HT1080 (cell line): ENCODE measurements at regions not wholly inside any gene's neighbourhood (a gene's known extent, or its start where the extent isn't known, plus 50 kb on each side); places are given as distances from the start of the nearest gene placed in this dataset.

Experiments used
- DNase-seq: peaks from one replicate; pipeline ENCODE4 v3.0.0-alpha.2; 2015; ENCODE audit warnings: low read depth

DNA sequence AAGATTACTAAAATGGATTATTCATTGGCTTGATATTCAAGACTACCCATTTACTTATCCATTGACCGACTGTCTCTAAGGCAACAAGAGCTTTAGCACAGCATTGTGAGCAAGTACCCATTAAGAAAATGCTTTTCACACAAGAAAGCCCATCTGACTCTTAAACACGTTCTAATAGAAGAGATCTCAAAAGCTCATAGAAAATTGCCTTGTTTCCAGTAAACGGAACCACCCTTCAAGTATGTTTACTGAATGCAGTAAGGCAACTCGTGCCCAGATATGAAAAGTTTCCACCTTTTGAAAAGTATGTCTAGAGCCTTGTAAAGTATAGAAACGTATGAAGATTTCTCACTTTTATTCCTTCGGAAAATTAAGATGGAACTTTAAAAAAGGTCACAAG, 655.3 kb upstream of the ALCAM start:
- no peak for DNase-seq

DNA sequence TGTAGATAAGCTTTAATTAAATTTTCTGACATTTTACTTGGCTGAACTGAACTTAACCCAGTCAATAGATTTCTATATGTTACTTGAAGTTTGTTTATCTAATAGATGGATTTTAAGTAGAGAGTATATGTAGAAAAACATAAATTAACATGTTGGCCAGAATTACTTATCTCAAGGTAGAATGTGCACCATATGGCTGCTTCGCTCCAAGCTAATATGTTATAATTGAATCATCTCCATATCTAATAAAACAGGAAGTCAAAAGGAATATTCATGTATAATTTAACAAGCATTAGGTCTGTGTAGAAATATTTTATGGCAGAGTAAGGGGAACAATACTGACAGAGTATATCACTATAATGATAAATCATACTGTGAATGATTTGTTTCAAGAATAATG, 650.7 kb upstream of the ALCAM start:
- no peak for DNase-seq

DNA sequence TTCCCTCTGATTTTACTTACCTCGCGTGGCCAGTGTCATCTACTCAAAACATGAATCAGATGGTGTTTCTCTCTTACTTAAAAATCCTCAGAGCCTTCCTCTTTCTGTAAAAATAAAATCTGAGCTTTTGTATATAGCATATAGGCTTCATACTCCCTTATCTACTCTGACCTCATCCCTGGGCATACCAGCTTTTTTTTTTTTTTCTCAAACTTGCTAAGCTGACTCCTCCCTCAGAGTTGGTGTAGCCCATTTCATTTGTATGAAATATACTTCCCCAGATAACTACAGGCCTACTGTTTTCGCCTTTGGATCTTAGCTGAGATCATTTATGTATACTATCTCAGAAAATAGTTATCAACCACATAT, 648.9 kb upstream of the ALCAM start:
- peak; percentile 26 for DNase-seq

DNA sequence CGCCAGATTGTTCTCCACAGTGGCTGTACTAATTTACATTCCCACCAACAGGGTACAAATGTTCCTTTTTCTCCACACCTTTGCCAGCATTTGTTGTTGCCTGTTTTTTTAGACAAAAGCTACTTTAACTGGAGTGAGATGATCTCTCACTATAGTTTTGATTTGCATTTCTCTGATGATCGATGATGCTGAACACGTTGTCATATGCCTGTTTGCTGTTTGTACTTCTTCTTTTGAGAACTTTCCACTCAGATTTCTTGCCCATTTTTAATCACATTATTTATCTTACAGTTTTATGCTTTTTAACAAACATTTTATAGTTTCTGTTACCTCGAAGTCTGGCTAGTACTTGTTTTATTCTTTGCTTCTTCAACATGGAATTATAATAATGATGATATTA, 643.7 kb upstream of the ALCAM start:
- DNase-seq = no peak

DNA sequence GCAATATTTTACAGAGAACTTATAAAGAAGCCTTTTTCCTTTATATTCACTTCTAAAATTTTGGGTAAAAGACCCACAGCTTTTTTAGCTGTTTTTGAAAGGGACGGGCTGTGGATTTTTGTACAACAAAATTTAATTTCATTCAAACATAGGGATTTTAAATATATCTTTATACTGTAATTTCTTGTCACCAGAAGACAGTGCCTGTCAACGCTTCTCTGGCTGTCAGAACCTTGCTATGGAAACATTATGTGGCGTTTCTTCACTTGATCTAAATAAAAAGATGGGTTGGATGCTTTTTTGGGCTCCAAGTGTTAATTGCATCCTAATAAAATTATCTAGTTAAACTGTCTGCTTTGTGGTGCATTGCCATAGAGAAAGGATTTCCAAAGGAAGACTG, 635.6 kb upstream of the ALCAM start:
- no peak for DNase-seq

DNA sequence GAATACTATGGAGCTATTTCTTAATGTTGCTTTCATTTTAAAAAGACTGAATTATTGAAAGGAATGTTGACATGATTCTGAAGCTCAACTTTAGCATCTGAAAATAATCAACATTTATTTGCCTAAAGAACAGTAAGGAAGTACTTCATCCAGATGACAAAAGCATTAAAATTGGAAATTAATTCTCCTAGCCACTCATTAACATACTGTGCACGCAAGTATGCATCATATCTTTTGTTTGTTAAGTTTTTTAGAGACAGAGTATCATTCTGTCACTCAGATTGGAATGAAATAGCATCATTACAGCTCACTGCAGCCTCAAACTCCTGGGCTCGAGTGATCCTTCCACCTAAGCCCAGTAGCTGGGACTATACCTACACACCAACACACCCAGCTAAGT, 632.1 kb upstream of the ALCAM start:
- DNase-seq = no peak

DNA sequence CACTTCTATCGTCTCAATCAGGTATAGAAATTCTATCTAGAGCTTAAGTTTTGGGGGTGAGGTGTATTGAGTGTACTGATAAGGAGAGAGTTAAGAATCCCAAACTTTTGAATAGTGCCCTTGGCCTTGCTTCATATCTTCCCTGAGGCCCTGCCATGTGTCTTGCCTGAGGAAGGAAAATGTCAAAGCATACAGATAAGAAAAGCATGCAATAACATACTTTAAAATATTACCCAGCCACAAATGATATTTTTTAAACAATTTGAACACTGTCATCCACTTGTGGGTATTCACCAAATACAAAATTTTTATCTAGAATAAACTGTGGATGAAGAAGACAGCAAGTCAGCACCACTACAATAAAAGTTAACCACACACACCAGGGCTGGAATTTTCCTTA, 631.0 kb upstream of the ALCAM start:
- no peak for DNase-seq

DNA sequence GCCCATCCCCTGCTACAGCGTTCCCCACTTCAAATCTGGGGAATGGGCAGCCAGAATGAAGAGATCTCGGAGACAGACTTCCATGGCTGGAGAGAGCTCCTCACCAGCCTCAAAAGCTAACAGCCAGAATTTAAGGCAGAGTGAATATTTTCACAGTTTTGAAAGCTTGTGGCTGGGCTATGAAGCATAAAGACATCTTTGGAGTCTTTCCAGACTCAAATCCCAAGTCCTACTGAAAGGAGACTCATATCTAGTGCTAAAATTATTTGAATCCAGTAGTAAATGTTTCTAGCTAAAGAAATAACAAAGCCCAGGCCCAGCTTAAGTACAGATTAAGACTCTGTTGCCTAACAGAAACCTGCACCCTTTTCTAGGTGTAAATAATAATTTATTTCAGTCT, 628.4 kb upstream of the ALCAM start:
- no peak for DNase-seq

DNA sequence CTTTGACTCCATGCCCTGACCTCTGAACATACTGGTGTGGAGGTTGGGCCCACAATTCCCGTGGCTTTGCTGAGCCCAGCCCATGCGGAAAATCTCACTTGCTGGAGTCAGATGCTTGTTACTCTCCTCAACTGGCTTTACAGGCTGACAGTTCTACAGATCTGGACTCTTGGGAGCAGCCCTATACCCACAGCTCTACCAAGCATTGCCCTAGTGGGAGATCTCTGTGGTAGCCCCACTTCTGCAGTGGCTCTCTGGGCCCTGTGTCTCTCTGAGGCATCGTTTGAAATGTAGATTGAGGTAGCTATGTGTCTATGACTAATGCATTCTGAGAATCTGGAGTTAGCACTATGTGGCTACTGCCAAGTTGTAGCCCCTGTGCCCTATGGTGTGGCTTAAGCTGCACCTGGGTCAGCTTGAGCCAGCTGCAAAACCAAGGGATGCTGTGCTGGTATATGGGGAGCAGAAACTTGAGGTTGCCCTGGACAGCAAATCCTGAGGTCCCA, 625.8 kb upstream of the ALCAM start:
- DNase-seq = no peak

DNA sequence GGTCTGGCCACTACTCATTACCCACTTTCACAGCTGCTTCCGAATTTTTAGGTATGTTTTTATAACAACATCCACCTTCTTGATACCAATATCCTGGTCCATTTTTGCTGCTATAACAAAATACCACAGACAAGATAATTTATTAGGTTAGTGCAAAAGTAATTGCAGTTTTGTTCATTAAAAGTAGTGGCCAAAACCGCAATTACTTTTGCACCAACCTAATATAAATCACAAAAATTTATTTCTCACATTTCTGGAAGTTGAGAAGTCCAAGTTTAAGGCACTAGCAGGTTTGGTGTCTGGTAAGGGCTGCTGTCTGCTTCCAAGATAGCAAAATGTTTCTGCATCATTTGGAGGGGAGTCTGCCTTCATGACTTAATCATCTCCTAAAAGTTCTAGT, 624.7 kb upstream of the ALCAM start:
- DNase-seq = no peak

DNA sequence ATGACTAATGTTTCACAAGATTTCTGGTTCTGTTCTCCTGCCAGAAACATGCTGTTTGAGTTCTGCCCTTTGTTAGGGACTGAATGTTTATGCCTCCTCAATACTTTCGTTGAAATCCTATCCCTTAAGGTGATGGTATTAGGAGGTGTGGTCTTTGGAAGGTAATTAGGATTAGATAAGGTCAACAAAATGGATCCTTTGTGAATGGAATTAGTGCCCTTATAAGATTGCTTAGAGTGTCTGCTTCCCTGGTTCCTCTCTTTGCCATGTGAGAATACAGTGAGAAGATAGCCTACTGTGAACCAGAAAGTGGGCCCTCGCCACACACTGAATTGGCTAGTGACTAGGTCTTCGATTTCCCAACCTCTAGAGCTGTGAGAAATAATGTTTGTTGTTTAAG, 621.4 kb upstream of the ALCAM start:
- DNase-seq = no peak

DNA sequence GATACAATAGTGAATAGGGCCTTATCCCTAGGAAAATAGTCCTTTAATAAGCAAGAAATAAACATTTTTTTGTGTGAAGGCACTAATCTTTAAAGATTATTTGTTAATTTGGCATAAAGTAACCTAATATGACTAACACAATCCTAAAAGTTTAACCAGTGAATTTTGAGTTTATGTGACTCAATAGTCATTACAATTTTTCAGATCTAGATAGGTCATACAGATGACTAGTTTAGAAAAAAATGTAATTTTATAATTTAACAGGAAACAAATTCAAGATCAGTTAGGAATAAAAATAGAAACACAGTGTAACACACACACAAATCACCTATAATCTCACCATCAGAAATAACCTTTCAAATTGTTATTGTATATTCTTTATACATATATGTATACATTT, 620.7 kb upstream of the ALCAM start:
- DNase-seq = no peak

DNA sequence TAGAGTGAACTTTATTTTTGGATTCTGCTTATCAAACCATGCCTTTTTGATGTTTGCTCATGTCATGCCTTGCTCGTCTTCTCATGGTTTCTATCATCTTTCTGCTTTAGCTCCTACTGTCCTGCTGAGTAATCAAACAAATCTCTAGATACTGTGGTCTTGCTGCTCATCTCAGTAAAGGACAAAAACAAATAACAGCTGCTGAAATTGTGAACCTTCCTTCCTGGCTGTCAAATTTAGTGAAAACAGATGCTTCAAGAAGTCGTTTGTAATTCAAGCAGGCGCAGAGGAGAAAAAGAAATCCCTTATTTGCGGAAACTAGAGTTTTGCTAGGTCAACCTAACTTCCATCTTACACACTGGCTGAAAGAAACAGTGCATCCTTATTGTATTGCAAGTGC, 616.1 kb upstream of the ALCAM start:
- DNase-seq = no peak

DNA sequence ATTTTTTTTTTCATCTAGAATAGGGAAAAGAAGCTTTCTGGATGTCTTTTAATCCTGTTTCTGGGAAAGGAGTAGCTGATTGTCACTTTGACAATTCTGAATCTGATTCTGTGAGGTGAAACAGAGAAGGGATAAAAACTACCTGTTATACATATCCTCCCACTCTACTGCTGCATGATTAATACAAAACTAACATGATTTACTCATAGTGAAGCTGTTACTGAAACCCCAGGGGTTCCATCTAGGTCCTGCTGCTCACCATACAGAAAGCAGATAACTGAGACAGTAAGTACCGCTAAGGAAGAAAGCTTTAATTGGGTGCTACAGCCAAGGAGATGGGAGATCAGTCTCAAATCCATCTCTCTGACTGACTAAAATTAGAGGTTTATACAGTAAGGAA, 610.9 kb upstream of the ALCAM start:
- DNase-seq = no peak

DNA sequence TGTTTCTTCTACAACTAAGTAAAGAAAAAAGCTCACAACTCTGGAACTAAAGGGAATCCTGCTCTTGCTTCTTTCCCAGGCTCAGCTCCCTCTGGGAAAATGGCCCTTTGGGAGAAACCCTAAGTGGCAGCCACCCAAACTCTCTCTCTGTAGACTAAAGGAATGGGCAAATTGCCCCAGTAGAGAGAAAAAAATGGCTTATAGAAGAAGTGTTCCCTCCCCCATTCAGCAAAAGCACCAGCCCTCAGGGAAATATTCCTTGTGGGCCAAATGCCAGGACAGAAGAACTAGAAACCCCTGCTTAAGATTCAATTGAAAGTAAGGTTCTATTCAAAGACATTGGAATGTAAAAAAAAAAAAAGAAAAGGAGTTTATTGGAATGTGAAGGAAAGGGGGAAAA, 603.7 kb upstream of the ALCAM start:
- DNase-seq = peak; percentile 20

DNA sequence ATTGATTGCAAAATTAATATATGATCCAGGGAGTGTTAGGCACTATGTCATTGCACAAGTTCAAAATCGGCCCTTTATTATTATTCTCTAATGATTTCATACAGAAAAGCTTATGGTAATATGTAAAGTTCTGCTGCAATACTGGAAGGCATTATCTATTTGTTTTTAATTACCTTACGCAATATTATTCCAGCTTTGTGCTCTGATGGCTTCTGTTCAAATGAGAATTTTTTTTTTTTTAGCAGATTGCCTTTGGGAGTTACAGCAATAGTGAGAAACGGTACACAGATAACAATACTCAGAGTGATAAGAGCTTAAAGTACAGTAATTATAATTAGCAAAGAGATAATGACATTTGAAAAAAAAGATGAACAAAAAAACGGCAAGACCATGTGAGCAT, 602.2 kb upstream of the ALCAM start:
- no peak for DNase-seq

DNA sequence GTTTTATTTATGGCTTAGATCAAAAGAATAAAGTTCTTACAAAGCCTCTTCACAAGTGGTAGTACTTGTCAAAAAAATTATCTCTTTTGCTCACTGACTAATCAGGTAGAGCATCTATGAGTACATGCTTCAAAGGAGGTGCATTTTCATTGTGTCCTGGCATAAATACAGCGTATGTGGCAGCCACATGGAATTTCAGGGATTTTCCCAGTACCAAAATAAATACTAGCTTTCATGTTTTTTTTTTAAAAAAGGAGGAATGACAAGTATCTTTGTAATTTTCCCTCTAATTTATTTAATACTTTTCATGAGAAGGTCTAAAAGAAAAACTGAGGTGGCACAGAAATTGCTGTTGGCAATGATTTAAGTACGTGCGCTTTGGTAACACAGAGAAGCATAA, 597.8 kb upstream of the ALCAM start:
- DNase-seq = no peak

DNA sequence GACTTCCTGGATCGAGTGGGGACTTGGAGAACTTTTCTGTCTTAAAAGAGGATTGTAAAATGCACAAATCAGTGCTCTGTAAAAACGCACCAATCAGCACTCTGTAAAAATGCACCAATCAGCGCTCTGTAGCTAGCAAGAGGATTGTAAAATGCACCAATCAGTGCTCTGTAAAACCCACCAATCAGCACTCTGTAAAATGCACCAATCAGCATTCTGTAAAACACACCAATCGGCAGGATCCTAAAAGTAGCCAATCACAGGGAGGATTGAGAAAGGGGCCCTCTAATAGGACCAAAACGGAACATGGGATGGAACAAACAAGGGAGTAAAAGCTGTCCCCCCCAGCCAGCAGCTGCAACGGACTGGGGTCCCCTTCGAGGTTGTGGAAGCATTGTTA, 587.4 kb upstream of the ALCAM start:
- no peak for DNase-seq

DNA sequence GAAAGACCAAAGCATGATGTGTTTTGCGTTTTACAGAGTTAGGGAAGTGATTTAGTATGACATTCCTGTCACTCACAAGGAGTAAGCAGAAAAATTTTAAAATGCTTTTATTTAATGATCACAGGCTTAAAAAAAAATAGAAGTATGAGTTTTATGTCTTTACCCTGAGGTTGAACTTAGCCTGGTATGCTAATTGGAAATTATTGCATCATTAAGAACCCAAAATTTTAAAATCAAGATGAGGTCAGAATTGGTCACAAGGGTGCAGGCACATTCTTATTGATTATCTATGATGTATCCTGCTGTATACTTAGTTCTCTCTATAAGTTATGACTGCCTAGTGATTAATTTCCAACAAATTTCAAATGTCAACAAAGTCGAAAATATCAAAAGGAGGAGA, 585.6 kb upstream of the ALCAM start:
- no peak for DNase-seq

DNA sequence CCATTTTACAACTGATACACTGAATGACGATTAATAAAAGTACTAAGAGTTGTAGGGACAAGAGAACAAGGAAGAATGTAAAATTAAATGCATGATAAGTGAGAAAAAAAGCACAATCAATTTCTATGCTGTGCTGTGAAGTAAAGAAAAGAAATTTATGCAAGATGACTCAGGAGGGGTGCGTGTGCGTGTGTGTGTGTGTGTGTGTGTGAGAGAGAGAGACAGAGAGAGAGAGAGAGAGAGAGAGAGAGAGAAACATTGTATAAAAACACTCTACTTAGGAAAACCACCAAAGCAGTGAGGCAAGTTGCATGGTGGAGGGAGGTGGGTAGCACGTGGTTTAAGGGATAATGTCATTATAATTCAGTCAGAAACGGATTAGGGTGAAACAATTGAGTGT, 580.8 kb upstream of the ALCAM start:
- DNase-seq = peak; percentile 27

DNA sequence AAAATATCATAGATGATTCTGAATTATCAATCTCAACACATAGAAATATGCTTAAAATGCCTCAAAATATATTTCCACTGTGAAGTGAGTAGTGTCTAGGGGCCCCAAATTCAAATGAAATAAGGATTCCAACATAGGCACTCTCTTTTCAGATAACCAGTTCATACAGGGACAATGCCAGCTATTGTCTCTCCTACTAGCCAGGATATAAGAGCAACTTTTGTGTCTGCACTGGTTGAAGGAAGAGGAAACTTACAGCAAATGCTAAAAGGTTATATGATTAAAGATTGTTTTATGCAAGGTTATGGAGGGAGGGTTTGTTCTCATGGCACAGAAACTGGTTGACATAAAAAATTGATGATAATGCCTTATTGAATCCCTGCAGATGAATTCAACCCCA, 579.4 kb upstream of the ALCAM start:
- no peak for DNase-seq

DNA sequence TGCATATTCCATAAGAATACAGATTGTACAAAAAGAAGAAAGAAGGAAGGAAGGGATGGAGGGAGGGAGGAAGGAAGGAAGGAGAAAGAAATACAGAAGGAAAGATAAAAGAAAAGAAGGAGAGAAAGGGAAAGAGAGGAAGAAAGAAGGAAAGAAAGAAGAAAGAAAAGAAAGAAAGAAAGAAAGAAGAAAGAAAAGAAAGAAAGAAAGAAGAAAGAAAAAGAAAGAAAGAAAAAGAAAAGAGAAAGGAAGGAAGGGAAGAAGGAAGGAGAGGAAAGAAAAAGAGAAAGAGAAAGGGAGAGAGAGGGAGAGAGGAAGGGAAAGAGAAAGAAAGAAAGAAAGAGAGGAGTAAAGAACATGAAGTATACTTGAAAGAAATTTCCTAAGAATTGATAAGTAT, 577.9 kb upstream of the ALCAM start:
- no peak for DNase-seq

DNA sequence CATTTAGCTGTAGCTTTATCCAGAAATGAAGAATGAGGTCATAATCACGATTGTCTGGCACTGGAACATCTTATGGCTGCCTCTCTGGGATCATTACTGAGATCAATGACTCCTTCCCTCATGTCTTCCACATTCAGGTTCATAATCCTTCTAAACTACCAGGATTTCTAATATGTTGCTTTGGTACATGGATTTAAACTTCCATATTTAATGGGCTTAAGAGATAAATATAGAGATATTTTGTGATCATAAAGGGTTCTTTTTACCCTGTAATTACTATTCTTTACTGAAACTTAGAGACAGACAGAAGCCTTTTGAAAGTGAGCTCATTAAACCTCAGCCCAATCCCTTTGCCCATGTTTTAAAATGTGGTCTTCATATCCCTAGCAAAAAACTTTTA, 575.4 kb upstream of the ALCAM start:
- DNase-seq = no peak

DNA sequence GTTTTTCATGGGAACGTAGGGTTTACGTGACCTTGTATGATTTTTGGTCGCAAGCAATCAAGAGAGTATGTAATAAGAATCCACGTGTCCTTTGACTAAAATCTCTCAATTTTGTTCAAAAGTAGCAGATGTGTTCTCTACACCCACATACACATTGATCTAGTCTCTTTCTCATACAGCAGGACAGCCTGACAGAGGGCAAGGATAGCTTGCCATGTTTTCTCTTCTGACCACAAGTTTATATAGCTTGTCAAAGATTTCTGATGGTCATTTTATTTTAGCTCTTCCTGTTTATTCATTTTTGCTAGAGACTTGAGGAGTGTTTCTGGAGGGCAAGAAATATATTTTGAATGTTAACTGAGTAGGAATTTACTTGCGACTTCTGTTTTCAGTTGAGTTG, 570.2 kb upstream of the ALCAM start:
- no peak for DNase-seq

DNA sequence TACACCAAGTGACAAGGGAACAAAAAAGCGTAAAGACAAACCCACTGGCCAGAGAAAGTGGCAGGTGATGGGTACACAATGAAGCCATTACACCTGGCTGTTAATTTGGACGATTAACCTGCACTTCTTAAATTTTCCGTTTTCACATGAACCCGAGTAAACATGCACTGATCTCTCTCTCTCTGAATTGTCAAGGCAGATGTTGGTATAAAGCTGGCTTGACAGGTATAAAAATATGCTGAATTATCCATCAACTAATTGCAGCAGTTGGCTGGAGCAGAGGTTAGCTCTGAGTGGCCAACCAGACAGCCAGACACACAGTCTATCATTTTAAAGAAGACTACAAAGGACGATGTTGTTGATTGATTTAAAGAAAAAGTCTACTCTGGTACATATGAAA, 561.7 kb upstream of the ALCAM start:
- DNase-seq = no peak
